Gastroesophageal sphincter (tissue), 4 donors: ENCODE measurements at regions not wholly inside any gene's neighbourhood (a gene's known extent, or its start where the extent isn't known, plus 50 kb on each side); places are given as distances from the start of the nearest gene placed in this dataset.
"Not testable (repeated sequence)": the region's sequence is repeated elsewhere in the genome, so short reads cannot be mapped to it uniquely, and the experiment has no call there.

Source experiments
- ATAC-seq: fragments of 150-250 bp; one replicate; pipeline ENCODE4 v1.9.1; 2016; ENCODE audit warnings: mild to moderate bottlenecking, moderate library complexity
- H3K27ac ChIP-seq, 4 donors: fragments of 200-600 bp; sonication (generic) in 3 of 4; 1 replicate in 3 of 4; 2 replicates in 1 of 4; pipeline ENCODE4 v1.5.1; 2016 to 2019
- H3K27me3 ChIP-seq: fragments of 200-600 bp; sonication (generic); one replicate; pipeline ENCODE4 v1.5.1; 2019
- H3K36me3 ChIP-seq, 2 donors: fragments of 200-600 bp; sonication (generic); one replicate each; pipeline ENCODE4 v1.5.1; 2019; ENCODE audit warnings: control low read depth in 1 of 2
- H3K4me1 ChIP-seq, 3 donors: fragments of 200-600 bp; sonication (generic); 1 replicate in 2 of 3; 2 replicates in 1 of 3; pipeline ENCODE4 v1.5.1; 2016 to 2019; ENCODE audit warnings: control low read depth in 2 of 3
- H3K4me3 ChIP-seq, 2 donors: fragments of 200-600 bp; sonication (generic); one replicate each; pipeline ENCODE4 v1.5.1; 2019; ENCODE audit warnings: mild to moderate bottlenecking in 1 of 2, moderate library complexity in 1 of 2
- H3K9me3 ChIP-seq, 3 donors: fragments of 200-600 bp; sonication (generic); one replicate each; pipeline ENCODE4 v1.5.1; 2017 to 2019; ENCODE audit warnings: control low read depth in 2 of 3
- EP300 ChIP-seq: sonication (generic); formaldehyde crosslinking; IDR thresholded peaks from one replicate; pipeline ENCODE4 v1.6.1; 2017; ENCODE audit warnings: antibody characterized with exemption, mild to moderate bottlenecking
- POLR2A ChIP-seq, 2 donors: fragments of 450-650 bp; IDR thresholded peaks; one replicate each; pipeline ENCODE4 v1.6.1; 2017; ENCODE audit warnings: antibody characterized with exemption in 2 of 2, mild to moderate bottlenecking in 2 of 2, moderate library complexity in 1 of 2
- POLR2AphosphoS5 ChIP-seq: sonication (generic); formaldehyde crosslinking; IDR thresholded peaks from one replicate; pipeline ENCODE4 v1.6.1; 2017; ENCODE audit warnings: antibody characterized with exemption
- WGBS, 2 donors: methylation state at CpG; one replicate each; pipeline ENCODE4 v1.1.5; 2018; ENCODE audit warnings: low coverage in 1 of 2; 5-methylcytosine and 5-hydroxymethylcytosine counted together
- TF ChIP-seq, protein P1 (sequence below), 4 experiments: fragments of 200-600 bp in 2 of 4; fragments of 450-650 bp in 2 of 4; sonication (generic) in 1 of 4; IDR thresholded peaks; one replicate each; pipeline ENCODE4 v1.5.1; 2017 to 2019; ENCODE audit warnings: antibody characterized with exemption in 4 of 4, mild to moderate bottlenecking in 2 of 4, moderate library complexity in 2 of 4

GRCh38 chr17:22373911-22374310 is 681.6 kb downstream of the KCNJ18 start:
- H3K27me3 ChIP-seq = no peaks in the 10 kb centered on the region
- H3K27ac ChIP-seq = no peak overlapping the region
- no peak overlapping the region for H3K4me3 ChIP-seq
- H3K9me3 ChIP-seq = no peaks in the 10 kb centered on the region
- H3K36me3 ChIP-seq = no peaks in the 10 kb centered on the region
- 36 to 63% methylated on average over 1 to 4 of the region's 6 CpGs for WGBS, 2 donors
- TF ChIP-seq POLR2AphosphoS5 (no peak), EP300 (no peak), POLR2A (IDR thresholded peaks at IDR 0.05) (no peak)
- TF ChIP-seq, protein P1, sequence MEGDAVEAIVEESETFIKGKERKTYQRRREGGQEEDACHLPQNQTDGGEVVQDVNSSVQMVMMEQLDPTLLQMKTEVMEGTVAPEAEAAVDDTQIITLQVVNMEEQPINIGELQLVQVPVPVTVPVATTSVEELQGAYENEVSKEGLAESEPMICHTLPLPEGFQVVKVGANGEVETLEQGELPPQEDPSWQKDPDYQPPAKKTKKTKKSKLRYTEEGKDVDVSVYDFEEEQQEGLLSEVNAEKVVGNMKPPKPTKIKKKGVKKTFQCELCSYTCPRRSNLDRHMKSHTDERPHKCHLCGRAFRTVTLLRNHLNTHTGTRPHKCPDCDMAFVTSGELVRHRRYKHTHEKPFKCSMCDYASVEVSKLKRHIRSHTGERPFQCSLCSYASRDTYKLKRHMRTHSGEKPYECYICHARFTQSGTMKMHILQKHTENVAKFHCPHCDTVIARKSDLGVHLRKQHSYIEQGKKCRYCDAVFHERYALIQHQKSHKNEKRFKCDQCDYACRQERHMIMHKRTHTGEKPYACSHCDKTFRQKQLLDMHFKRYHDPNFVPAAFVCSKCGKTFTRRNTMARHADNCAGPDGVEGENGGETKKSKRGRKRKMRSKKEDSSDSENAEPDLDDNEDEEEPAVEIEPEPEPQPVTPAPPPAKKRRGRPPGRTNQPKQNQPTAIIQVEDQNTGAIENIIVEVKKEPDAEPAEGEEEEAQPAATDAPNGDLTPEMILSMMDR (IDR thresholded peaks at IDR 0.05) = no peak
- no peaks in the 10 kb centered on the region for H3K4me1 ChIP-seq
- ATAC-seq = no peak

- no peak overlapping the region for H3K27ac ChIP-seq
- ATAC-seq = no peak
- WGBS, 2 donors = 91 to 100% methylated on average over 2 to 8 of the region's 18 CpGs
- H3K4me1 ChIP-seq = no peaks in the 10 kb centered on the region
- no peak overlapping the region for H3K4me3 ChIP-seq
- H3K36me3 ChIP-seq = no peaks in the 10 kb centered on the region
- H3K27me3 ChIP-seq = no peaks in the 10 kb centered on the region
- TF ChIP-seq EP300 = no peak
- TF ChIP-seq POLR2A (IDR thresholded peaks at IDR 0.05) = no peak
- TF ChIP-seq, protein P1 (IDR thresholded peaks at IDR 0.05) = no peak
- no peak for TF ChIP-seq POLR2AphosphoS5
- no peaks in the 10 kb centered on the region for H3K9me3 ChIP-seq
These were observed 682.4 kb downstream of the KCNJ18 start for GRCh38 chr17:22374741-22375140.

GRCh38 chr17:22376747-22377146 is 684.4 kb downstream of the KCNJ18 start:
- no CpG with 5 or more reads among the region's 41 CpGs for WGBS, 2 donors
- H3K4me3 ChIP-seq, ATAC-seq, H3K27ac ChIP-seq, H3K4me1 ChIP-seq, H3K9me3 ChIP-seq, H3K36me3 ChIP-seq, H3K27me3 ChIP-seq: not testable (repeated sequence)

DNA sequence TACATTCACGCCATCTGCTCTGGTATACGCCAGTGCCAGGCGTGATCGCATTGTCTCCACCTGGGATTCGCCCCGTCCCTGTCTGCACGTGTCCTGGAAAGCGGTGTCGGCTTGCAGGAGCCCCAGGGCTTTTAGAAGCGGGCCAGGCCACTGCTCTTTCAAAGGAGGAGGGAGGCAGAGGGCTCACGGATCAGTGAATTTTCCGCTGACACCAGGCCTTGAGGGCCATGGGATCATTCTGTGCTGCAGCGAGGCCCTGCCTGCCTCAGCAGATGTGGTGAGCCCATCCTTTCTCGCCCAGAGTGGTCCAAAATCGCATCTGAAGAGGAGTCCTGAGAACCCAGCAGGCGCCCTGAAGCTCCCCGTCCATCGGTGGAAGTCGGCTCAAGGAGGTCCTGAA is 686.4 kb downstream of the KCNJ18 start:
- not testable (repeated sequence) for H3K27me3 ChIP-seq, H3K27ac ChIP-seq, H3K4me3 ChIP-seq, H3K36me3 ChIP-seq, H3K4me1 ChIP-seq, H3K9me3 ChIP-seq, ATAC-seq
- WGBS, 2 donors = no CpG with 5 or more reads among the region's 19 CpGs

DNA sequence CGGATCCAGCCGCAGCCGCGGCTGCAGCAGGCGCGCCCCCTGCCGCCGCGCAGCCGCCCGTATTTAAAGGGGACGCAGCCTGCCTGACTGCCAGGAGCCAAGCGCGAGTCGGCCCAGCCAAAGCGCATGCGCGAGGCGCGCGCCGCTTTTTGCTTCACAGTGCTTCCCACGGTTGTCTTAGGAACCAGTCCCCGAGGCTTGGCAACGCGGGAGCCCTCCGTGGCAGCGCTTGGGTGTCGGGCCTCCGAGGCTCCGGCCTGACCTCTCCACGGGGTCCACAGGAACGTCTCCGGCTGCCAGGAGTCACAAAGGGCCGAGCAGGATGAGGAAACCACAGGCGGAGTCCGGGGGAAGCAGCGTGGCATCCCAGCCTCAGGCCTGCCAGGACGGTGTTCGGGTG is 689.3 kb downstream of the KCNJ18 start:
- H3K27me3 ChIP-seq, H3K27ac ChIP-seq, H3K4me1 ChIP-seq, H3K9me3 ChIP-seq, ATAC-seq, H3K4me3 ChIP-seq, H3K36me3 ChIP-seq: not testable (repeated sequence)
- WGBS, 2 donors = no CpG with 5 or more reads among the region's 40 CpGs

- not testable (repeated sequence) for H3K9me3 ChIP-seq, H3K27me3 ChIP-seq, H3K4me3 ChIP-seq, ATAC-seq, H3K27ac ChIP-seq, H3K36me3 ChIP-seq, H3K4me1 ChIP-seq
- WGBS, 2 donors = 82% methylated on average over 13 of the region's 60 CpGs; no CpG with 5 or more reads in 1 of the 2 donors
These were observed 691.6 kb downstream of the KCNJ18 start for GRCh38 chr17:22383772-22384460.

GRCh38 chr17:22384461-22384800 is 692.1 kb downstream of the KCNJ18 start:
- WGBS, 2 donors = 80% methylated on average over 13 of the region's 19 CpGs; no CpG with 5 or more reads in 1 of the 2 donors
- not testable (repeated sequence) for ATAC-seq

DNA sequence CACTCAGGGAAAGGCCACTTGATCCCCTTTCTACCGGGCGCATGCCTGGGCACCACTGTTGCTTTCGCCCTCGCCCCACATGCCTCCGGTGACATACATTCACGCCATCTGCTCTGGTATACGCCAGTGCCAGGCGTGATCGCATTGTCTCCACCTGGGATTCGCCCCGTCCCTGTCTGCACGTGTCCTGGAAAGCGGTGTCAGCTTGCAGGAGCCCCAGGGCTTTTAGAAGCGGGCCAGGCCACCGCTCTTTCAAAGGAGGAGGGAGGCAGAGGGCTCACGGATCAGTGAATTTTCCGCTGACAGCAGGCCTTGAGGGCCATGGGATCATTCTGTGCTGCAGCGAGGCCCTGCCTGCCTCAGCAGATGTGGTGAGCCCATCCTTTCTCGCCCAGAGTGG is 706.1 kb downstream of the KCNJ18 start:
- WGBS, 2 donors = no CpG with 5 or more reads among the region's 19 CpGs
- H3K4me3 ChIP-seq, H3K4me1 ChIP-seq, H3K27ac ChIP-seq, H3K27me3 ChIP-seq, H3K36me3 ChIP-seq, ATAC-seq, H3K9me3 ChIP-seq: not testable (repeated sequence)

More at GRCh38 chr17:22384461-22384800, 692.1 kb downstream of the KCNJ18 start:
- H3K4me3 ChIP-seq, H3K36me3 ChIP-seq, H3K4me1 ChIP-seq, H3K27ac ChIP-seq, H3K9me3 ChIP-seq, H3K27me3 ChIP-seq: not testable (repeated sequence)

GRCh38 chr17:22399037-22399436 is 706.7 kb downstream of the KCNJ18 start:
- not testable (repeated sequence) for H3K36me3 ChIP-seq, H3K27me3 ChIP-seq, H3K9me3 ChIP-seq, H3K4me1 ChIP-seq, H3K4me3 ChIP-seq, H3K27ac ChIP-seq, ATAC-seq
- WGBS, 2 donors = no CpG with 5 or more reads among the region's 40 CpGs

DNA sequence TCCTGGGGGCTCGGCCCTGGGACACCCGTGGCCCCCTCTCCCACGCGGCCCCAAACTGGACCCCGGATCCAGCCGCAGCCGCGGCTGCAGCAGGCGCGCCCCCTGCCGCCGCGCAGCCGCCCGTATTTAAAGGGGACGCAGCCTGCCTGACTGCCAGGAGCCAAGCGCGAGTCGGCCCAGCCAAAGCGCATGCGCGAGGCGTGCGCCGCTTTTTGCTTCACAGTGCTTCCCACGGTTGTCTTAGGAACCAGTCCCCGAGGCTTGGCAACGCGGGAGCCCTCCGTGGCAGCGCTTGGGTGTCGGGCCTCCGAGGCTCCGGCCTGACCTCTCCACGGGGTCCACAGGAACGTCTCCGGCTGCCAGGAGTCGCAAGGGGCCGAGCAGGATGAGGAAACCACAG is 712.8 kb downstream of the KCNJ18 start:
- not testable (repeated sequence) for ATAC-seq, H3K4me3 ChIP-seq
- no CpG with 5 or more reads among the region's 39 CpGs for WGBS, 2 donors

More for the DNA sequence above, 712.8 kb downstream of the KCNJ18 start:
- not testable (repeated sequence) for H3K4me1 ChIP-seq, H3K36me3 ChIP-seq, H3K27me3 ChIP-seq, H3K27ac ChIP-seq
- peaks cover 0 to 17% (median 0%) of the 10 kb centered on the region in 3 donors for H3K9me3 ChIP-seq
